NCI-H146 treated with DMSO at 0.1 percent for 48 hours (cell line): ENCODE measurements at regions not wholly inside any gene's neighbourhood (a gene's known extent, or its start where the extent isn't known, plus 50 kb on each side); places are given as distances from the start of the nearest gene placed in this dataset.

ENCODE experiments used
- DNase-seq: peaks from one replicate; lab custom pipeline; 2025; ENCODE audit not compliant: unreplicated experiment; lab: John Stamatoyannopoulos, UW

- no peak for DNase-seq
Measured at GRCh38 chr6:137816688-137817618, 50.1 kb upstream of the TNFAIP3 start.
